ENCODE measurements at regions not wholly inside any gene's neighbourhood (a gene's known extent, or its start where the extent isn't known, plus 50 kb on each side); places are given as distances from the start of the nearest gene placed in this dataset.
"Not testable (repeated sequence)": the region's sequence is repeated elsewhere in the genome, so short reads cannot be mapped to it uniquely, and the experiment has no call there.

DNA sequence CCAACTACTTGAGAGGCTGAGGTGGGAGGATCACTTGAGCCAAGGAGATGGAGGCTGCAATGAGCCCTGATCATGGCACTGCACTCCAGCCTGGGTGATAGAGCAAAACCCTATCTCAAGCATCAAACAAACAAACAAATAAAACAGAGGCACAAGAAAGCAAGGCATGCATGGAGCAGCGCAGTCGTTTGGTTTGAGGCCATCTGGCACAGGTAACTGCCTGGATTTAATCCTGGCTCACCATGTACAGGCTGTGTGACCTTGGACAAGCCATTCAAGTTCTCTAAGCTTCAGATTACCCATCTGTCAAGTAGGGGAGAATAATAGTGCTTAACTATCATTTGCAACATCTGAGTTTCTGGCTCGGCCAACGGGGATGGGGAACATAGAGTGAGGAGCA lies 270.3 kb upstream of the TEKT4 start:
- TF ChIP-seq, protein P1, sequence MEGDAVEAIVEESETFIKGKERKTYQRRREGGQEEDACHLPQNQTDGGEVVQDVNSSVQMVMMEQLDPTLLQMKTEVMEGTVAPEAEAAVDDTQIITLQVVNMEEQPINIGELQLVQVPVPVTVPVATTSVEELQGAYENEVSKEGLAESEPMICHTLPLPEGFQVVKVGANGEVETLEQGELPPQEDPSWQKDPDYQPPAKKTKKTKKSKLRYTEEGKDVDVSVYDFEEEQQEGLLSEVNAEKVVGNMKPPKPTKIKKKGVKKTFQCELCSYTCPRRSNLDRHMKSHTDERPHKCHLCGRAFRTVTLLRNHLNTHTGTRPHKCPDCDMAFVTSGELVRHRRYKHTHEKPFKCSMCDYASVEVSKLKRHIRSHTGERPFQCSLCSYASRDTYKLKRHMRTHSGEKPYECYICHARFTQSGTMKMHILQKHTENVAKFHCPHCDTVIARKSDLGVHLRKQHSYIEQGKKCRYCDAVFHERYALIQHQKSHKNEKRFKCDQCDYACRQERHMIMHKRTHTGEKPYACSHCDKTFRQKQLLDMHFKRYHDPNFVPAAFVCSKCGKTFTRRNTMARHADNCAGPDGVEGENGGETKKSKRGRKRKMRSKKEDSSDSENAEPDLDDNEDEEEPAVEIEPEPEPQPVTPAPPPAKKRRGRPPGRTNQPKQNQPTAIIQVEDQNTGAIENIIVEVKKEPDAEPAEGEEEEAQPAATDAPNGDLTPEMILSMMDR (IDR thresholded peaks at IDR 0.05), result not testable (repeated sequence)
- TF ChIP-seq POLR2A (IDR thresholded peaks at IDR 0.05), result not testable (repeated sequence)

Measured in testis (tissue), 2 donors.